Pulmonary artery endothelial cell (primary cell): ENCODE measurements at regions not wholly inside any gene's neighbourhood (a gene's known extent, or its start where the extent isn't known, plus 50 kb on each side); places are given as distances from the start of the nearest gene placed in this dataset.
A peak's percentile ranks its signal among the peaks of the same experiment; 100 is the strongest.
"Not testable (repeated sequence)": the region's sequence is repeated elsewhere in the genome, so short reads cannot be mapped to it uniquely, and the experiment has no call there.

Source experiments
- DNase-seq: peaks from one replicate; pipeline ENCODE4 v3.0.0-alpha.2; 2011; ENCODE audit warnings: low read depth, low spot score

DNA sequence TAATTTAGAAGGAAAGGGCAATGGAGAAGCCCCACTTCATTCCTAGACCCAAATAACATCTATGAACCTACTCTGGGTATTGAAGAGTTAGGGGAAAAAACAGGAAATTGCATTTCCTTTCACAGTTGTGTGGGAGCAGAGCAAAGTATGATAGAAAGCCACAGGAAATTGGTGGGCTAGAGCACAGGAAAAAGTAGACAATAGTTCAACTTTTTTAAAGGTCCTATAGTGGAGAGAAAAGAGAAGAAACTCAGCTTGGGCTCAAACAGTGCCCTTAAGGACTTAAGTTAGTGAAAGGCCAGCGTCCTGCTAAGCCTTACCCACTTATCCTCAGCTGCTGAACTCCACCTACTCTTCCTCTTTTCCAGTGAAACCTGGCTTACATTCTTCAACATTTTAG, 258.1 kb downstream of the DPY19L2 start:
- peak; percentile 64 for DNase-seq

DNA sequence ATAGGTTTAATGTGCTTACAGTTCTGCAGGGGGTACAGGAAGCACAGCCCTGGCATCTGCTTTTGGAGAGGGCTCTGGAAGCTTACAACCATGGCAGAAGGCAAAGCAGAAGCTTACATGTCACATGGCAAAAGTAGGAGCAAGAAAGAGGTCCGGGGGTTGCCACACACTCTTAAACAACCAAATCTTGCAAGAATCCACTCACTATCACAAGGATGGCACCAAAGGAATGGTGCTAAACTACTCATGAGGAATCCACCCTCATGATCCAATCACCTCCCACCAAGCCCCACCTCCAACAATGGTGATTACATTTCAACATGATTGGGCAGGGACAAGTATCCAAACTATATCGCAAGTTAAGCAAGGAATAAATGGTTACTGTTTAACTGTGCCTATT, 255.8 kb upstream of the AVPR1A start:
- no peak for DNase-seq

- no peak for DNase-seq
These were observed 253.6 kb upstream of the AVPR1A start for GRCh38 chr12:63404611-63405010.

DNA sequence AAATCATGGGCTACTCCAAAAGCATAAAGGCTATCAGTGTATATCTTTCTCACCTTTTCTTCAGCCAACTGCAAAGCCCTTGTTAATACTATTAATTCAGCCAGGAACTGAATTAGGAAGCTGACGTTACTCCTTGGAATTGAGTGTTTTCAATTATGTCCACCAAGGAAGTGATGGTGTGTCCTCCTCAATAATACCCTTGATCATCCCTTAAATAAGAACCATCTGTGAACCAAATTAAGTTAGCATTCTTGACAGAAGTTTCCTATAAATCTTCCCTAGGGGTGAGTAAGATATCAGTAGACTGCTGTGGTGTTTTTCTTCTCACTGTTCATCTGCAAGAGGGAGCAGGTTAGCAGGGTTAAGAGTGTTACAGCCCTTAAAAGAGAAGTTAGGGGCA, 252.3 kb upstream of the AVPR1A start:
- no peak for DNase-seq

- DNase-seq: peak; percentile 95
These were observed 249.7 kb upstream of the AVPR1A start for GRCh38 chr12:63400718-63401117.

GRCh38 chr12:63400318-63400717, 249.3 kb upstream of the AVPR1A start:
- DNase-seq: no peak

DNA sequence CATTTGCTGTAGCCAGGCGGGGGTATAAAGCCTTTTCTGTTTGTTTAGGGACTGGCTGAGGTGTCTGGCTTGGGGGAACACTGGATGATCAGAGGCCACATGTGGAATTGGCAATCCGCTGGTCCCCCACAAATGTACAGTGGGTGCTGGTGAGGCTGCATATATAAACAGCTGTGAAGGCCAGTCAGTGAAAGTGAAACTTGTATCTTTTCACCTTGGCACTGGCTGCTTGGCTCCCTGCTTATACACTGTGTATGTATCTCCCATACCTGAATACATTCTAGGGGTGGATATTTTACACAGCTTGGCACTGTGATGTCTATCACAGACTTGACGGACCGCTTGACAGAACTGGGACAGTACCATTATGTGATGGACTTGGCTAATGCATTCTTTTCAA, 246.8 kb upstream of the AVPR1A start:
- DNase-seq: no peak

GRCh38 chr12:63396135-63396534, 245.1 kb upstream of the AVPR1A start:
- no peak for DNase-seq

DNA sequence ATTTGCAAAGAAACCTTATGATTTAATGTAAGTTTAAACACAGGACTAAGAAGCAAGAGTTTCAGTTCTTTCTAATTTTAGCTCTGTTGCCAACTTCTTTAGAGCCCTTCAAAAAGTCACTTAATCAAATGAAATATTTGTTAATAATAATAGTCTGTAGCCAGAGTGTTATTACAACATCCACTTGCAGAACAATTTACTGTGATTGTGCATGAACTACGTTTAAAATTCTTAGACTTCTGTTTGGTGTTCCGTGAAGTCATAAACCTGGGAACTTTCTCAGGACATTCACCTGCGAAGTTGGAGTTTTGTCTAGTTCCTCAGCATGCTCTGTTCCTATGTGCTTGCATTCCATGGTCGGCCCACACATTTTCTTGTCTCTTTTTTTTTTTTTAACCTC, 244.0 kb upstream of the AVPR1A start:
- DNase-seq: no peak

- DNase-seq: no peak
These were observed 243.3 kb upstream of the AVPR1A start for GRCh38 chr12:63394349-63394748.

GRCh38 chr12:63389211-63389610, 238.2 kb upstream of the AVPR1A start:
- no peak for DNase-seq

DNA sequence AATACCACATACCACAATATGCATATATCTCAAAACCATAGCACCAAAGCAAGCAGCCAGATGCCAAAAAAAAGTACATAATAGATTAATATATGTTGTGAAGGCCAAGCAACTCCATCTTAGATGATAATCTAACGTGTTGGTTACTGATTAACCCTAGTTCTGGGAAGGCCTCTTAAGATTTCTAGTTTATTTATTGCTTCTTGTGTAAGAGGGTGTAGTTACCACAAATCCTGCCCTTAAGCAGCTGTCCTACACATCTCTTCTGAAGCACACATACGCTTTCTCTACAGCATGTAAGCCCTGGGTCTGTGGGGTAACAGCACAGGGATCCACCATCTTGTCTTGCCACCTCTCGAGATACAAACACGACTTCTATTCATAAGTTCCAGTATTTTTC, 236.8 kb upstream of the AVPR1A start:
- no peak for DNase-seq

DNA sequence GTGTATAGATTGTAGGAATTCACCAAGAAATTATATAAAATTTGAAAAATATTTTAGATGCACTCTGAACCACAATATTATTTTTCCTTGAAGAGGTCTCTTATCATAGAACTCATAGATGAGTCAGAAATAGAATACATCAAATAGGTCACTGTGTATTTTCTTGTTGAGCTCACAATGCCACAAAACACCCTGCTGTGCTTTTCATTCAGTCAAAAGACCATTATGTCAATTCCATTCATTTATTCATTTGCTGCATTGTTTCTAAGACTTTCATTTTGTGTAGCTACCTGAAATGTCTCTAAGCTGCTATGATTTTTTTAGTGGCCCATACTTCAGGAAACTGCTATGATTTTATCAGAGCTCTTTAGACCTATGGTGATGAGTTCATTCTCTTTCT, 231.9 kb upstream of the AVPR1A start:
- DNase-seq: no peak

DNA sequence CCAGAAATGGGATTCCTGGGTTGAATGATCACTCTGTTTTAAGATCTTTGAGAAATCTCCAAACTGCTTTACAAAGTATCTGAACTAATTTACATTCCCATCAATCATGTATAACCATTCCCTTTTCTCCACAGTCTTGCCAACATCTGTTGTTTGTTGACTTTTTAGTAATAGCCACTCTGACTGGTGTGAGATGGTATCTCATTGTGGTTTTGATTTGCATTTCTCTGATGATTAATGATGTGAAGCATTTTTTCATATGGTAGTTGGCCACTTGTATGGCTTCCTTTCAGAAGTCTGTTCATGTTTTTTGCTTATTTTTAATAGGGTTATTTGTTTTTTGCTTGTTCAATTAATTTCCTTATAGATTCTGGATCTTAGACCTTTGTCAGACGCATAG, 211.8 kb upstream of the AVPR1A start:
- DNase-seq: no peak

DNA sequence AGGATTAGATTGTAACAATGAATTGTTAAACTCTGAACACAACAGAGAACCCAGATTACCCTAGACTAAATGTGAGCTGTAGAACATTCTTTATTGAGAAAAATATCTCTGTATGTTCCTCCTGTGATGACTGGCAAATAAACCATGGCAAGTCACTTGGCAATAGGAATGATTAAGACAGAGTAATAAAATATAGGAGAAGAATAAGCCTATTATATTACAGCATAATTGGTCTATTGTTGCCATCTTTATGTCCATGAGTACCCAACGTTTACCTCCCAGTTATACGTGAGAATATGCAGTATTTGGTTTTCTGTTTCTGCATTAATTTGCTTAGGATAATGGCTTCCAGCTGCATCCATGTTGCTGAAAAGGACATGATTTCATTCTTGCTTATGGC, 211.2 kb upstream of the AVPR1A start:
- DNase-seq: no peak

DNA sequence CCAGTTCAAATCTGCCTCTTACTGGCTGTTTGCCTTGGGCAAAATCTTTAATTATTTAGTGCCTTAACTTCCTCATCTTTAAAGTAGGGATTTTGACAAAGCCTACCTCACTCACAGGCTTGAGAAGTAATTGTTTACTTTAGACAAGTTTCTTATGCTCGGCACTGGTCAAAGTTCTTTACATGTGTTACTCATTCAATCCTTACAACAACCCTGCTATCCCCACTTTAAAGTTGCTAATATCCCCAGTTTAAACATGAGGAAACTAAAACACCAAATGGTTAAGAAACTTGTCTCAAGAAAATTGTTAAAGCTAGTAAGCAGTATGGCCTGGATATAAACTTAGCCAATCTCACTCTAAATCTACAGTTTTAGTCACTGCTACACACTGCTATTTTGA, 204.0 kb upstream of the AVPR1A start:
- no peak for DNase-seq

DNA sequence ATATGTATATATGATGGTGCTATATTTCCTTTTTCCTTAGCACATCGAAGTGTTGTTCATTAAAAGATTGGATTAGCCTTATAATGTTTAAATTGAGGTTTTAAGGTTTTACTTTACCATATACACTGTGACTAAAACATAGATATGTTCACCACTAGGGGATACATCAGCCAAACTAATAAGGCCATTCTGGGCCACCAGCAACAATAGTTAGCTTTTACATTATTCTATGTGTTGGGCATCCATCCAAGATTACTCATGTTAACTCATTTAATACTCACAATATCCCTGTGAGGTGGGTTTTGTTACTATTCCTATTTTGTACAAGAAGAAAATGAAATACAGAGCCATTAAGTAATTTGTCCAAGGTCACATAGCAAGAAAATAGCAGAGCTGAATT, 202.6 kb upstream of the AVPR1A start:
- peak; percentile 36 for DNase-seq

GRCh38 chr12:63351370-63351769, 200.4 kb upstream of the AVPR1A start:
- DNase-seq: no peak

GRCh38 chr12:63348556-63348955, 197.6 kb upstream of the AVPR1A start:
- no peak for DNase-seq

DNA sequence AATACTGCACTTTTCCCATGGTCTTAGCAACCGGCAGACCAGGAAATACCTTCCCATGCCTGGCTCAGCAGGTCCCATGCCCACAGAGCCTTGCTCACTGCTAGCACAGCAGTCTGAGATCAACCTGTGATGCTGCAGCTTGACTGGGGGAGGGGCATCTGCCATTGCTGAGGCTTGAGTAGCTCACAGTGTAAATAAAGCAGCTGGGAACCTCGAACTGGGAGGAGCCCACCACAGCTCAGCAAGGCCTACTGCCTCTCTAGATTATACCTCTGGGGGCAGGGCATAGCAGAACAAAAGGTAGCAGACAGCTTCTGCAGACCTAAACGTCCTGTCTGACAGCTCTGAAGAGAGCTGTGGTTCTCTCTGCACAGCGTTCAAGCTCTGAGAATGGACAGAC, 186.2 kb upstream of the AVPR1A start:
- DNase-seq: not testable (repeated sequence)

- no peak for DNase-seq
These were observed 175.3 kb upstream of the AVPR1A start for GRCh38 chr12:63326260-63326659.

GRCh38 chr12:63325757-63326156, 174.8 kb upstream of the AVPR1A start:
- no peak for DNase-seq

DNA sequence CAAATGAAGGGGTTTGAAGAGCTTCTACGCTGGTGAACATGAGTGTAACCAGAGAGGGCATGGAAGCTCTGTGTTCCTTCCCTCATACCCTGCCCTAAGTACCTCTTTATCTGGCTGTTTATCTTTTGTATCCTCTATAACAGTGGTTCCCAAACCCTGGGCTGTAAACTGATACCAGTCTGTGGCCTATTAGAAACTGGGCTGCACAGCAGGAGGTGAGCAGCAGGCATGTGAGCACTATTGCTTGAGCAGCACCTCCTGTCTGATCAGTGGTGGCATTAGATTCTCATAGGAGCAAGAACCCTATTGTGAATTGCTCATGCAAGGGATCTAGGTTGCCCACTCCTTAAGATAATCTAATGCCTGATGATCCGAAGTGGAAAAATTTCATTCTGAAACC, 172.9 kb upstream of the AVPR1A start:
- no peak for DNase-seq

- DNase-seq: no peak
These were observed 170.4 kb upstream of the AVPR1A start for GRCh38 chr12:63321373-63321772.
